A172 (cell line): ENCODE measurements at regions not wholly inside any gene's neighbourhood (a gene's known extent, or its start where the extent isn't known, plus 50 kb on each side); places are given as distances from the start of the nearest gene placed in this dataset.

Experiments
- DNase-seq: peaks from one replicate; pipeline ENCODE4 v3.0.0-alpha.2; 2015; ENCODE audit warnings: low spot score

DNA sequence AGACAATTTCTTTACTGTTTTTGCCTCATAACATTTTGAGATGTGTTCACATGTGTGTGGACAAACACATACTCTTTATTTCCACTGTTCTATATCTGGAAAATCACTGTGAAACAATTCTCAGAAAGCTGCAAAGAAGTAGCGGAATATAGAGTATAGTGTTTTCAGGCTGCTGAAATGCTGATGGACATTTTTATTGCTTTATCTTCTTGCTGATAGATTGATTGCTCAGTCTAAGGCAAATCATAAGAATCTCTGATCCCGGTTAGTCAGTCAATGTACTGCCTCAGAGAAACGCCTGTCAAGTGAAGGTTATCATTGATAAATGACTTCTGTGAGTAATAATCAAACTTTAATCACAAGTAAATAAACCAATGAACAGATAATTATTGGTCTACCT, 364.9 kb upstream of the CTNND2 start:
- no peak for DNase-seq

DNA sequence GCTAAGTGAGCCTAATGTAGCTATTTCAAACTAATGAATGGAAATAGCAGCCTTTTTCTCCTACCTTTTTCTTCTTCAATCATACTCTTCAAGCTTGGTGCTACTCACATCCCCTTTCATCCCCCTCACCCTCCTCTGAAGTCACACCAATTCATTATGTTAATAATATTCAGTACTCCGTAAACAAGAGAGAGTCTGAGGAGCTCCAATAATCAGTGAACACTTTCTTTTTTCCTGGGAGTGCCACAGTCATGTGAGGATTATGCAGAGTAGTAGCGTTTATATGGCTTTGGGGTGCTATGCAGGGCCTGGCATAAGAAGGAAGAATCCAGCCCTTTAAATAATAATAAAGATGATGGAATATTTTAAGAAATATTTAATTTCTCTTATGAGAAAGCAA, 354.3 kb upstream of the CTNND2 start:
- no peak for DNase-seq

DNA sequence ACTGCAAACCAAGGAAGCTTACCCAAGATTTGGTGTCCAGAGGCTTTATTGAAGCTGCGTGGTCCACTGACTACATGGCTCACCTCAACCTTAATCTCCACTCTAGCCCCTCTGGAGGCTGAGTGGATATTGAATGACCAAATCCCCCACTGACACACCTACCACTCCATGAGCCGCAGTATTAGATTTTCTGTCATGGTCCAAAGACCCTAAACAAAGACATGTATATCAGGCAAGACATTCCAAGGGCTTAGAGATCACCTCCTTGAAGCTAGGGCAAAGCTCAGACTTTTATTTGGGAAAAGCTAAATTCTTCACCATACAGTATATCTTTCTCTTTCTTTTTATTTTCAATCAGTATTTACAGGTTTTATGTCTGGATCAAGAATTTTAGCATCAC, 346.2 kb upstream of the CTNND2 start:
- DNase-seq, result no peak

- no peak for DNase-seq
Observed at GRCh38 chr5:12248831-12249230, 344.6 kb upstream of the CTNND2 start.

DNA sequence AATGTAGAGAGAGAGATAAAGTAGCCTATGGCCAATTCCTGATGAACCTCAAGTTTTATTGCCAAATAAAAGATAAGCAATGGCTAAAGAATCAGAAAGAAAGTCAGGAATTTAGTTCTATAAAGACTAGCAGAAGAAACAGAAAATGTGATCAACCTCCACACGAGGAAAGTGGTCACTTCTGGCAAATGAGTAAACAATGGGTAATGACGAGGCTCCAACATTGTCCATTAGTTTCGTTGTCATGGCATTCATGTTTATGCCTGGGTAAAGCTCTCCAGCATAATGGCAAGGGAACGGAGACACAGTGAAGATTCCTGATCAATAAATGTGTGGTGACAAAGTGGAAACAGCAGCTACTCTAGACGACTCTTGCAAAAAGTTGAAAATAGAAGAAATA, 341.8 kb upstream of the CTNND2 start:
- DNase-seq, result peak; percentile 5

DNA sequence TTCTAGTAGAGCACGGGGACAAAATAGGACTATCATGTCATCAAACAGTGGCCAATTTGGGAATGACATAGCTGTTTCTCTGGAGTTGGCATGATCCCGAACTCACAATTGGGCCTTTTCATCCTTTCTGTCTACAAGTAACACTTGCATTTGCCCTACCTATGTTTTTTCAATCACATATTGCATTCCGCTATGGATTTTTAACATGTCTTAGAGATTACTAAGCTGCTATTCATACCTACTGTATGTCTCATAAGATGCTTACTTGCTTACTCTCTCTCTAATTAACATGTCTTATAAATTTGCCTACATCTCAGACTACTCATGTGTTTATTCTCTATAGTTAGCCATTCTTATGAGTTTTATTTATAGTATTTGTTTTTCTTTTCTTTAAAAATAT, 341.2 kb upstream of the CTNND2 start:
- DNase-seq, result peak; percentile 59

DNA sequence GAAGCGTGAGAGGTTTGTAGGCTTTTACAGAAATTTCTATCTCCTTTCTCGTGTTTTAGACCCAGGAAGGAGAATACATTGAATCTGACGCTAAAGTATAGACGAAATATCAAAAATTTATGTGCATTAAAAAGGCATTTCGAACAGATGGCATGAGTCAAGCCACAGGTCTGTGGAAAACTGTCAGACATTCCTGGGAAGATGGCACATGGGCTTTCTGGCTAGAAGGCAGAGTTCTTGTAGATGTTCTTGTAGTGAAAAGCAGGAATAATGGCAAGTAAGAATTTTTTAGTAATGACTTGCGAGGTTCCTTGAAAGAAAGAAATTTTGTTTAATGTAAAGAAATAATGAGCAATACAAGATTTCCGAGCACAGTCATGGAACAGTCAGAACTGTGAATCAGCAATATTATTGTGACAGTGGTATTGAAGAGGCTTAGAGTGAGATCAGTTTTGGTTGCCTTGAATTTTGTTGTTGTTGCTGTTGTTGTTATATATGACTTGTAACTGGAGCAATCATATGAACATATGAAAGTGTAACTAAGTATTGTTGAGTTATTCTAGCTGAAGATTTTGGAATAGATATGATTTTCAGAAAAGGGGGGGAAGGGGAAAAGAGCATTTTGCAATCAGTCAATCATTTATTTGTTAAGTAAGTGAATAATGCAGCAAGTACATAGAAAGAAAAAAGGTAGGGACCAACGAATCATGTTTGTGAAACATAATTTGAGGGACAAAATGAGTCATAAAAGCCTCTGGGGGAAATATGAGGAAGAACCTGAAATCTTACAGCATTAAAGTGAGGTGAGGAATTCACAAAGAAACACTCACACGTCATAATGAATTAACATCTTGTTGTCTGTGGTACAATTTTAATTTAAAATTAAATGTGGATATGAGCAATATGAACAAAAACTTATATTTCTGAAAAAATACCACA, 339.0 kb upstream of the CTNND2 start:
- DNase-seq, result peak; percentile 14

DNA sequence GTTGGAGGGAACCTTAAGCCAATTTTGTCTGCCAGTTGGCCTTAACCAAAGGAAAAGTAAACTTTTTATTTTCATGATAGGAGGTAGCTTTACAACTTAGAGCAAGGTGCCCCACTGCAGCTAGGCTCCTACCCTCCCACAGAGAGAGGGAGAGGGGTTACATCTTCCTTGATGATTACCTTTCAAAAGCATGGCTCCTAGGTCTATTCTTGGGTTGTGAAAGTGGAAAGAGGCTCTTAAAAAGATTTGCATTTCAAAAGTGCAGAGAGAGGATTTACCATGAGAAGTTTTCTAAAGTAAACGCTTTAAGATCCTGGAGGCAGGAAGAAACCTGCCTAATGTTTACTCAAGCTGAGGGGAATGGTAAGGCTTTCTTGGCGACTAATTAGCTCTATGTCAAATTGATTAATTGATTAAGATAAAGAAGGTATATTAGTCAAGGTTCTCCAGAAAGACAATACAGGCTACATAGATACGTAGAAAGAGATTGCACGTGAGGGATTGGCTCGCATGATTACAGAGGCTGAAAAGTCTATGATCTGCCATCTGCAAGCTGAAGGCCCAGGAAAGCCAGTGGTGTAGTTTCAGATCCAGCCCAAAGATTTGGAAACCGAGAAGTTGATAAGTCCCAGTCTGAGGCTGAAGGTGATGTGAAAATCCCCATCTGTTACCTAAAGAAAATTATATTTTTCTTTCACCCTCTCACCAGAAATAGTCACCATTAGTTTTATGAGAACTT, 333.8 kb upstream of the CTNND2 start:
- DNase-seq, result no peak

DNA sequence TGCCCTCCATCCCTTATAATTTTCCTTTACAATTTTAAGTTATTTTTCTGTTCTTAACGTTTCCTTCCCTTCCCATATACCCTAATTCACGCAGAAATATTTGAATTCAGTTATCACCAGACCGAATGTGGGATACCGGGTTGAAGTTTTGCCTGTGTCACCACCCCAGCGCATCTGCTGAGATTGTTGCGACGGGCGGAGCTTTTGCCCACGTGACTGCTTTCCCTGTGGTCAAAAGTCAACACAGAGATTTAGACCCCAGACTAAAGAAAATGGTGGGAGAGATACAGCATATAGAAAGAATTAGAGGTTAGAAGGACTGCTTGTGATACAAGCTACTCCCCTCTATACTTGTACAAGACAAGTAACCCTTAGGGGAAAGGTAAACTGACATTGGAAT, 326.4 kb upstream of the CTNND2 start:
- DNase-seq, result no peak

DNA sequence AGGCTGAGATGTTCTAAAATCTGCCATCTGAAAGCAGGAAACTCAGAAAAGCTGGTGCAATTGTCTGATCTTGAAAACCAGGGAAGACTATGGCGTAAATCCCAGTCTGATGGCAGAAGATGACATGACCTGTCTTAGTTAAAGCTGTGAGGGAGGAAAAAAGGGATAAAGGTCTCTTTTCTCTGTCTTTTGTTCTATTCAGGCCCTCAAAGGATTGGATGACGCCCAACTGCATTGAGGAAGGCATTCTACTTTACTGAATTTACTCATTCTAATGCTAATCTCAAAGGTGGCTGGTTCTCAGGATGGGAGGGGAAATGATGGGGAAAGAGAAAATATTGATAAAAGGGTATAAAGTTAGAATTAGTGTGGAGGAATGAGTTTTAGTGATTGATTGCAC, 312.8 kb upstream of the CTNND2 start:
- DNase-seq, result no peak

DNA sequence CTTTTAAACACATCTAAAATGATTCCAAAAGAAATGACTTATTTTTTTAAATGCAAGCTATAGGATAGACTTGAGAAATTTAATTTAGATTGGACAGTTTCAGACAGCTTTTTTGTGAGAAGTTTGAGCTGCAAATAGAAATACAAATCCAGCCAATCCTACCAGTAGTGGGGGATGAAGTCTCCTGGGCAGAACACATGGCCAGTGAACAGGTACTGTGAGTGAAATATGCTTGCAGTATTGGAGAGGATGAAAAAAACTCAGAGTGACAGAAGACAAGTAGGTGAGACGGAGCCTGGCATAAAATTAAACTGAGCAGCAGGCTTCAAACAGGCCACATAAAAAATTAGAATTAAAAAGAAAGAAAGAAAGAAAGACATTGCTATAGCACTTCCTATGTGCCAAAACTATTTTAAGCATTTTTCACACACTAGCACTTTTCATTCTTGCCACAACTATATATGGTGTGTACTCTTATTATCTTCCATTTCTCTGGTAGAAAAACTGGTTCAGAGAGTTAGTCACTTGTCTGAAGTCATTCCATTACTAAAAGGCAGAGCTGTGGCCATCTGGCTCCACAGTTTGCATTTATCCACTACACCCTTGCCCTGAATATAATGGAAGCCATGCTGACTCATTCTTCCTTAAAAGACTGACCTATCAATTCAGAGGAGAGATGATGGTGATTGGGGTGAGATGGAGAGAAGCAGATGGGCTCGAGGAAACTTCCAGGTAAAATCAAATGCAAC, 310.2 kb upstream of the CTNND2 start:
- DNase-seq, result no peak

- DNase-seq, result no peak
Observed at GRCh38 chr5:12208366-12209100, 304.3 kb upstream of the CTNND2 start.

GRCh38 chr5:12204761-12205160, 300.5 kb upstream of the CTNND2 start:
- no peak for DNase-seq

GRCh38 chr5:12193536-12193935, 289.3 kb upstream of the CTNND2 start:
- no peak for DNase-seq

DNA sequence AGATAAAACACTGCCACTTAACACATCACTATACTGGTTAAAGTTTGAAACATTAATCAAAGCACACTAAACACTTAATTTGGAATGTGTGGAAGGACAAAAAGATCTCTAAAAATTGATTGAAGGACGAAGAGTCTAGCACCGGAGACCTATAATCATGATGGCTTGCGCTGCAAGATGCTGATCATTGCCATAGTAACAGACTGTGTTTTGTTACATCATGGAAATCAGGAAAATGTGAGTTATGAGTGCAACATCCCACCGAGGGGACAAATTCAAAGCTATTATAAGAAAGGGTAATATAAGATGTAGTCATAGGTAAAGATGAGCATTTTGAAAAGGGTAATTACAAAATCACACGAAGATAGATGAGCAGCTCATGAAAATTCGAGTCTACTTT, 278.8 kb upstream of the CTNND2 start:
- DNase-seq, result no peak

- DNase-seq, result no peak
Observed at GRCh38 chr5:12177851-12178250, 273.6 kb upstream of the CTNND2 start.

- no peak for DNase-seq
Observed at GRCh38 chr5:12177225-12177624, 273.0 kb upstream of the CTNND2 start.

DNA sequence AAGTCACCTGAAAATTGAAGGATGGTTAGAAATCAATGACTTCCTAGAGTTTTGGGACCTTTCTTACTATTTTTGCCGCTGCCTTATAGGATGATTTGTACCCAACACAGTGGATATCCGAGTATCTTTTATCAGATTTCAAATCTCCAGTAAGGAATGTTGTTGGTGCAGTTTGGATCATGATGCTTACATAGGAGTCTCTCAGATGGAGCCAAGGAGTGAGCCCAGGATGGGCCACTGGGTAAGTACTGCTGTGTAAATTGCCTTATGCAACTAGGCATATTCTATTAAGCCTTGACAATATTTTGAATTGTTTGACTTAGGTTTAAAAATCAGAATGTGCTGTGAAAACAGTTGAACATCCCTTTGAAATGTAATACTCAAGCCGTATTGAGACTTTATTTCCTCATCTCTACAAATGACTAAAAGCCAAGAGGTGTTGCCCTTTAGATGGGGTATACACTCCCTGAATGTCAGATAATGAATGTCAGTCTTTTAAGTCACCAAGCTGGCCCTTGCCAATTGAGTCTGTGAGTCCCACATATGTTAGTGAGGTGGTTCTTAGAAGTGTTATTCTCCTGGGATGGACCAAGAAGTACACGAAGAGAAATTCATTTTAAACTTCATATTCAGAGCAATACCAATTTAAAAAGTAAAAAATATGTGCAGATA, 271.8 kb upstream of the CTNND2 start:
- no peak for DNase-seq

DNA sequence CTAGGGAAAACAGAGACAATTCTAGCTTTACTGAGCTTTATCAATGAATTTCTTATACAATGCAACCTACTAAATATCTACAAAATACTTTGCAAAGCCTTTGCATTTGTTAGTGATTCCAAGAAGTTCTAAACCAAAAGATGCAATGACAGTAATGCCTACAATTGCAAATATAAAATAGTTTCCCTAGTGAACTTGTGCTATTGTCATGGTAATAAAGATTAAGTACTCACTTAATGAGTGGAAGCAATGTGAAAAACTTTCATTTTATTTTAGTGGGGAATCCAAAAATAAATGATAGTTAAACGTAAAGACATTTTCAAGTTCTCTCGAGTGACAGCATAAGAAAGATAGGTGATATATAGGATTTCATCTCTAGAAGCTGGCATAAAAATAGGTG, 270.5 kb upstream of the CTNND2 start:
- no peak for DNase-seq

GRCh38 chr5:12169536-12169935, 265.3 kb upstream of the CTNND2 start:
- DNase-seq, result no peak

DNA sequence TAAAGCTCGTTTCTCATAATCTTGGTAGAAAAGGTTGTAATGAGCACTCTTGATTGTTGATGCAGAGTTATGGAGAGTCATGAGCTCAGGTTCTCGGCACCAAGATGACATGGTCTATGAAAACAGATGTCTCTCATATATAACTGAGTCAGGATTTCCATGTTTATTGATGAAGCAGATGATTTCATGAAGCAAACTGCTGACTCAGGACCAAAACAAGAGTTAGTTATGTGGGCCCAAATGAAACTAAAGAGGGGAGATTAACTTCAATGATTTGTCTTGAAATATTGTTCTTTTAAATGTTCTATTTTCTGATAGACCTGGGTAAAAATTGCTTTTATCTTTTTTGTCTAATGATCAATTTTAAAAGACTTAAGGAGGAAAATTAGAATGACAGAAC, 258.6 kb upstream of the CTNND2 start:
- DNase-seq, result no peak
